Left lung (tissue), 4 donors: ENCODE measurements at regions not wholly inside any gene's neighbourhood (a gene's known extent, or its start where the extent isn't known, plus 50 kb on each side); places are given as distances from the start of the nearest gene placed in this dataset.

Experiments
- ATAC-seq: fragments of 200-7000 bp; cut with Tn5 transposase; one replicate; pipeline ENCODE4 v1.9.1; 2020; ENCODE audit warnings: moderate library complexity
- DNase-seq, 4 donors: peaks; one replicate each; pipeline ENCODE4 v3.0.0-alpha.2; 2013 to 2020
- H3K27ac ChIP-seq, 2 donors: fragments of 200-600 bp; sonication (generic) in 1 of 2; one replicate each; pipeline versions ENCODE4 v1.5.0 to v1.8.0; 2020 to 2021
- H3K27me3 ChIP-seq, 2 donors: fragments of 200-600 bp; sonication (generic) in 1 of 2; one replicate each; pipeline versions ENCODE4 v1.5.0 to v1.8.0; 2020 to 2021
- H3K36me3 ChIP-seq, 2 donors: fragments of 200-600 bp; sonication (generic) in 1 of 2; one replicate each; pipeline versions ENCODE4 v1.5.0 to v1.8.0; 2020 to 2021
- H3K4me1 ChIP-seq, 2 donors: fragments of 200-600 bp; one replicate each; pipeline ENCODE4 v1.8.0; 2021
- H3K4me3 ChIP-seq, 2 donors: fragments of 200-600 bp; sonication (generic) in 1 of 2; one replicate each; pipeline versions ENCODE4 v1.5.0 to v1.8.0; 2020 to 2021; ENCODE audit warnings: mild to moderate bottlenecking in 1 of 2
- H3K9me3 ChIP-seq, 2 donors: fragments of 200-600 bp; sonication (generic) in 1 of 2; one replicate each; pipeline versions ENCODE4 v1.5.0 to v1.8.0; 2020 to 2021
- CTCF ChIP-seq, 2 donors: fragments of 200-600 bp; sonication (generic) in 1 of 2; IDR thresholded peaks; one replicate each; pipeline versions ENCODE4 v1.5.0 to v1.8.0; 2021; ENCODE audit warnings: antibody characterized with exemption in 2 of 2
- intact Hi-C, 2 donors: fragments of 100-400 bp; cut with DNase I; formaldehyde crosslinking; loops; one replicate each; pipeline versions ENCODE4 v1.11.2 to v1.14.2; 2022
- donor health status: DM: no; HTN: yes; CAD: no.
- donor health status: DM: no; HTN: no; CAD: no.

GRCh38 chr6:23413327-23414050 is 712.5 kb upstream of the NRSN1 start:
- Histone ChIP-seq H3K27ac (no peak overlapping the region), H3K27me3 (no peaks in the 10 kb centered on the region), H3K36me3 (no peaks in the 10 kb centered on the region), H3K9me3 (no peaks in the 10 kb centered on the region), H3K4me1 (no peaks in the 10 kb centered on the region), H3K4me3 (no peak overlapping the region)
- DNase-seq = no peak
- intact Hi-C loops = no loop called here
- no peak for ATAC-seq
- TF ChIP-seq CTCF (IDR thresholded peaks at IDR 0.05) = no peak

DNA sequence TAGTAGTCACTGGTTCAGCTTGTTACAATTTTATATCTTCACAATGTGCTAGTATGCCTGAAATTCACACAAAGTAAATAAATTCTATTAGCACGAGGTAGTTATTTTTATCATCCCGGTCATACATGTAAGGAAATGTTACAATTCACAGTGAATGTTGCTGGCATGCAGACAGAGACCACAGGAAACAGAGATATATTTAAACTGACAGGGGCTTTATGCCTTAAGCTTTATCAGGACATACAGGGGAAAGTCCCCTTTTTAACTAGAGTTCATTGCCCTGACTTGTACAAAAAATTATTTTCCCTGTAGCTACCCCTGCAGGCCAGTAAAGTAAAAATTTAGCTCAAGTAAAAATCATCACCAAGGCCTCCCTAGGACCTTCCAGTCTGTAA is 712.0 kb upstream of the NRSN1 start:
- H3K9me3 ChIP-seq = no peaks in the 10 kb centered on the region
- ATAC-seq (peak; percentile 66), DNase-seq (peak in 2 of 4 donors; percentile 57 to 71)
- intact Hi-C loops = no loop called here
- H3K27me3 ChIP-seq = no peaks in the 10 kb centered on the region
- H3K27ac ChIP-seq = no peak overlapping the region
- TF ChIP-seq CTCF (IDR thresholded peaks at IDR 0.05) = no peak
- no peak overlapping the region for H3K4me3 ChIP-seq
- no peaks in the 10 kb centered on the region for H3K4me1 ChIP-seq
- H3K36me3 ChIP-seq = no peaks in the 10 kb centered on the region

DNA sequence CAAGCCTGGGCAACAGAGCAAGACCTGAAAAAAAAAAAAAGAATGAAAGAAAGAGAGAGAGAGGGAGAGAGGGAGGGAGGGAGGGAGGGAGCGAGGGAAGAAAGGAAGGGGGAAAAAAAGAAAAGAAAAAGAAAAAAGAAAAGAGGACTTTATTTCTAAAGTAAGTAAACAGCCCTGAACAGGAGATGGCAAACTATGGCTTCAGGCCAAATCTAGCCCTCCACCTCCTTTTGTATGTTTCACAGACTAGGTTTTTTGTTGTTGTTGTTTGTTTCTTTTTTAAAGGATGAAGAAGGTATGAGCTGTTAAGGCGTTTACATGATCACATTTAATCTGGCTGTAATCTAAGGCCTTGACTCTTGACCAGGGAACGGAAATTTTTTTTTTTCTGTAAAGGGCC is 711.1 kb upstream of the NRSN1 start:
- no peaks in the 10 kb centered on the region for H3K4me1 ChIP-seq
- H3K4me3 ChIP-seq = no peak overlapping the region
- H3K27ac ChIP-seq = no peak overlapping the region
- intact Hi-C loops = no loop called here
- no peak for TF ChIP-seq CTCF (IDR thresholded peaks at IDR 0.05)
- H3K36me3 ChIP-seq = no peaks in the 10 kb centered on the region
- no peak for ATAC-seq
- H3K27me3 ChIP-seq = no peaks in the 10 kb centered on the region
- no peaks in the 10 kb centered on the region for H3K9me3 ChIP-seq
- no peak for DNase-seq

DNA sequence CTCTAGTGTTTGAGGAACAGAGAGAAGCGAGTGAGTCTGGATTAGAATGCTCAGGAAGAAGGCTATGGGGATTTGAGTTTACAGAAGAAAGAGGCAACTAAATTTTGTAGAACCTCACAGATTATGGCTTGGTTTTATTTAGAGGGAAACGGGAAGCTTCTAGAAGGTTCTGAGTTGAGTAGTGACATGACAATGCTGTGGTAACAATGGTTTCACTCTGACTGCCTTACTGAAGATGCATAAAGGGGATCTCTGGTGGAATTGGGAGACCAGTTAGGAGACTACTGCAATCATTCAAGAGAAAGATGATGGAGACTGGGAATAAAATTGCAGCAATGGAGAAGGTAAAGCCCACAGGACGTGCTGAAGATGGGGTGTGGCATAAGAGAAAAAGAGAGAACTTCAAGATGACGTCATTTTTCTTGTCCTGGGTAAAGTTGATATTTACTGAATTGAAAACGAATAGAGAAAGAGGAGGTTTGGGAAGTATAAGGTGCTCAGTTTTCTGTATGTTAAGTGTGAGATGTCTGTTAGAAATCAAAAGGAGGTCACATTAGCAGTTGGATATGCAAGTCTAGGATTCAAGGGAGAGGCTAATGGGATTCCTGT is 710.1 kb upstream of the NRSN1 start:
- H3K4me3 ChIP-seq = no peak overlapping the region
- no peak overlapping the region for H3K27ac ChIP-seq
- H3K27me3 ChIP-seq = no peaks in the 10 kb centered on the region
- intact Hi-C loops = no loop called here
- TF ChIP-seq CTCF (IDR thresholded peaks at IDR 0.05) = no peak
- no peak for DNase-seq
- H3K9me3 ChIP-seq = no peaks in the 10 kb centered on the region
- H3K36me3 ChIP-seq = no peaks in the 10 kb centered on the region
- H3K4me1 ChIP-seq = no peaks in the 10 kb centered on the region
- ATAC-seq = no peak

DNA sequence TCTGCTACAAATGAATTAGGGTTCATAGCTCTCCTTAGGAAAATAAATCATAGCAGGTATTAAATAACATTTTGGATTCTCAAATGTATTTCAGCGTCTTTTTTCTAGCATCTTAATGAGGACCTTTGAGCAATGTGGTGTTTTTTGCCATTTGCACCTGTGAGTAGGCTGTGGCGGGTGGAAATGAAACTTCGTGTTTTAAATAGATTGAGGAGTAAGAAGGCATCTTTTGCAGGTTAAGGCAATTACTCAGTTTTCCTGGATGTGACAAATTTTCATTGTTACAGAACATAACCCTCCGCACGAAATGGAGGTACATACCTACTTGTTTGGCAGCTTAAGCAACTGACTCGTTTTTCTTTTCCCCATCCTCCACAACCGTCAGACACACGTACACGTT is 708.9 kb upstream of the NRSN1 start:
- intact Hi-C loops = no loop called here

More for the DNA sequence above, 708.9 kb upstream of the NRSN1 start:
- no peak for DNase-seq
- no peaks in the 10 kb centered on the region for H3K27me3 ChIP-seq
- no peaks in the 10 kb centered on the region for H3K4me1 ChIP-seq
- no peak overlapping the region for H3K4me3 ChIP-seq
- H3K9me3 ChIP-seq = no peaks in the 10 kb centered on the region
- TF ChIP-seq CTCF (IDR thresholded peaks at IDR 0.05) = no peak
- no peak for ATAC-seq
- no peaks in the 10 kb centered on the region for H3K36me3 ChIP-seq
- no peak overlapping the region for H3K27ac ChIP-seq
